CD4-positive, alpha-beta T cell treated with Interleukin-4 for 1 hour (primary cell): ENCODE measurements at regions not wholly inside any gene's neighbourhood (a gene's known extent, or its start where the extent isn't known, plus 50 kb on each side); places are given as distances from the start of the nearest gene placed in this dataset.

ENCODE experiments used
- DNase-seq, 2 donors: peaks; one replicate each; pipeline ENCODE4 v3.0.0-alpha.2; 2020 to 2022

DNA sequence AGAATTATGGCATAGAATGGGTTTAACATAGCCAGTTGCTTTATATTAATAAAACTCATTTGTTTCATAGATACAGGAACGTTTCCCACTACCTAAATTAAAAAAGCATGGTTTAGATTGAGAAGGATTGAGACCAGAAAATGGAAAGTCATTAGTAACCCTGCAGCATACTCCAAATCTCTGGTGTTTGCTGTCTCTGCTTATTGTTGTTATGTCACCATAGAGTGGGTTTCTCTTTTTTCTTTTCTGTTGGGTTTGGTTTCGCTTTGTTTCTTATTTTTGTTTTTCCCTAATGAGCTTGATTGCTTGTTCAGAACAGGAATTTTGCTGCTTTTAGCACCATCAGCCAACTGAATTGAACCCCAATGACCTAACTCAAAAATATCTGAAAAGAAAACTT, 1034.8 kb downstream of the MAT2B start:
- DNase-seq, result no peak

DNA sequence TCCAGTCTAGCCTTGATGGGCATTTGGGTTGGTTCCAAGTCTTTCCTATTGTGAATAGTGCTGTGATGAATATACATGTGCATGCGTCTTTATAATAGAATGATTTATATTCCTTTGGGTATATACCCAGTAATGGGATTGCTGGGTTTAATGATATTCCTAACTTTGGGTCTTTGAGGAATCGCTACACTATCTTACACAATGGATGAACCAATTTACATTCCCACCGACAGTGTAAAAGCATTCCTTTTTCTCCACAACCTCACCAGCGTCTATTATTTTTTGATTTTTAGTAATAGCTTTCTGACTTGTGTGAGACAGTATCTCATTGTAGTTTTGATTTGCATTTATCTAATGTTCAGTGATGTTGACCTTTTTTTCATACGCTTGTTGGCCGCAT, 1040.1 kb downstream of the MAT2B start:
- no peak for DNase-seq

DNA sequence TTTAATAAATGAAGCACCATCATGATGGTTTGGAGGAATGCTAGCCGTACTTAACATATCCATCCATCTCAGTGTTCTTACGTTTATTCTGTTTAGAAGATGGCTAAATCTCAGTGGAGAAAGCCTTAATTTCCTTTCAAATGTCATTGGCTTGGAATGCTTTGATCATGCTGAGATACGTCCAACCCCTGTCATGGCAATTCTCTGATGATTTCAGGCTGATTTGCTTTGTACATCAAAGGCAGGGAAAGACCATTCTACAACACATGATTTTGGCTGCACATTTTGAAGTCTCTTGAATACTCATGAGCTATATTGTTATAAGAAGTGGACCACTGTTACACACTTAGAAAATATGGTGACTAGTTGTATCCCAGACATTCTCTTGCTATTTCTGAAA, 1048.4 kb downstream of the MAT2B start:
- no peak for DNase-seq

DNA sequence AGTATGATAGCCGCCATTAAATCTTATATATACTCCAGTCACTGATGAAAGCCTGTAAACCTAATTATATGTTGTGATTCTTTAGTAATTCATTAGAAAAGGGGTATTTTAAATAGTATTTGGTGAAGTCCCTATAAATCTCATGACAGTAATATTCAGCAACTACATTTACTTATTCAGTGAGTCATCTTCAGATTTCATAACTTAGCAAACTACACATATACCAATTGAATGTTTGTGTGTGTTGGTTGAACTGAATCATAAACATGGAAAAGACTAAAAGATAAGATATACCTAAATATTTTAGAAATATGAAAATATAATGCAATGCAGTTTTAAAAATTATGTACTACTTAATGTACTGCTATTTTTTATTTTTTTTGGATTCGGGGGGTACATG, 1050.4 kb downstream of the MAT2B start:
- DNase-seq, result no peak

DNA sequence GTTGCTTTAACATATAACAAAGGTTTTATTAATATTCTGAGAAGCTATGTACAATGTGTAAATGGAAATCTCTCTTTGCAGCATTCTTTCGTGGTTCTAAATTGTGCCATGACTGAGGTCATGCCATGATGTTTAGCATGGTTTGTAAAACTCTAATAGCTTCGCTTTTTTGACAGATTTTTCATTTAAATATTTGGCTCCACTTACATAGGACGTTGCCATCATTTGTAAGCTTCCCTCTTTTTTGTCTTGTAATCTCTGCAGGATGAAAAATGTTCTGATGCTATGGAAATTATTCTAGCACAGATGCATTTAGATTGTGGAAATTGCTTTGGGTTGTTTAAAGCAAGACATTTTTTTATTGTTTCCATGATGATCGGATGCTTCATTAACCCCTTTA, 1054.8 kb downstream of the MAT2B start:
- no peak for DNase-seq

DNA sequence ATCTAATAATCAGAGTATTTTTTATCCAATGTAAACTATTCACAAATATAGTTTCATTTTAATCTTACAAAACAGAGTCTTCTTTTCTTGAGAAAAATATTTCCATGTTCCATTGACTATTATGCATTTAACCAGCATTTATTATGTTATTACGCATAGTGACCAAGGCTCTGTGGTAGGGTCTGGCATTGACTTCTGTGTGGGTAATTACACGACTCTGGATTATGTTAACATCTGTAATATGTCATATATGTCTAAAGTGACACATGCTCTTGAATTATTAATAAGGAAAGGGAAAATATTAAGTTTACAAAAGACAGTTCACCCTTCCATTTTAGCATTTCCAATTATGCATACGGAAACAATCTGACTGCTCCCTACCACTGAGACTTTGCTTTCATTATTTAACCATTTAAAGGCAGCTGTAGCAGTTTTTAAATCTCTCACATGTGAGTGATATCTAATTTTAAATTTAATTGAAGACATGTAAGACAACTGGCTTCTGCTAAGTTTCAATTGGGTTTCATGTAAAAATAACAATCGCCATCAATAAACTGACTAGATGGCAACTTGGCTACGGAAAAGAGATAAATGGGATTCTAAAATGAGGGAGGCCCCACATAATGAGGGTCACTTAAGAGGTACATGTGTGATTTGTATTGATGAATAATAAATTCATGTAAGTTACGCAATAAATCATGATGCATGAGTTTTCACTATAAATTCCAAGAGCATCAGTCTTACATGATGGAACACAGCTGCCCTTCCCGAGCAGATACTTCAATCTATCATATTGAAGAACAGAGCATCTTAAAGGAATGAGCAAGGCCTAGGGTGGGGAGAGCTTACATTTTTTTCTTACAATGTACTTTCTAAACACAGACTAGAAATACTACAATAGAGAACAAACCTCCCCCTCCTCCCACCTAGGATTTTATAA, 1056.8 kb downstream of the MAT2B start:
- no peak for DNase-seq

DNA sequence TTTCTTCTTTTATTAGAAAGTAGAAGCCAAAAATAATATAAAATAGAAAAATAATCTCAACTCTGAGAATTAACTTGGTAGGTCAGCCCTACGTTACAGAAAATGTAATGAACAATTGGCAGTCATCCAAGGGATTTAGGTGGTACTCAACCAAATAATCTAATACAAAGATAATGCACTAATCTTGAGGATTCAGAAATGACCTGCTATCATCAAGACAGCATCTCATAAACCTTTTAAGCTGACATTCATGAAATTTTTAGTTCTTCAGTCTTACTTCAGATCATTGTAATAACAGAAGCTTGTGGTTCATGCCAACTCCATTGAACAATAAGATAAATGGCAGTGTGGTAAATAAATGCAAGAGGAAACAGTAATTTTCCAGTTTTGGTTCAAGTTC, 1058.0 kb downstream of the MAT2B start:
- DNase-seq, result no peak

DNA sequence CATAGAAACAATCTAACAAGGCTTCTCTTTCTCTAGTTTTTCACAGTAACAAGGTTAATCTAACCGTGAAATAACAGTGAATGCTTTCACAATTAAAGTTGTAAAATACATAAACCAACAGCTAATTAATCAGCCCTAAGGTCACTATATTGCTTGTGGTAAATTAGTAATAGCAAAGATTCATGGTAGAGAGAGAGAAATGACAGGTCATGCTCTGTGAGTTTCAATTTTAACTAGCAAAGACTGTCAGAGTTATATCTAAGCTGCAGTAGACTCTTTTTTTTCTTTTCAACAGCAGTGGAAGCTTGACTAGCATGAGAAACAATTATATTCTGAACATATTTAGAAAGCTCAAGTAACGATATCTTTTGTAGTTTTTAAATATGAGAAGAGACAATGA, 1068.0 kb downstream of the MAT2B start:
- no peak for DNase-seq

DNA sequence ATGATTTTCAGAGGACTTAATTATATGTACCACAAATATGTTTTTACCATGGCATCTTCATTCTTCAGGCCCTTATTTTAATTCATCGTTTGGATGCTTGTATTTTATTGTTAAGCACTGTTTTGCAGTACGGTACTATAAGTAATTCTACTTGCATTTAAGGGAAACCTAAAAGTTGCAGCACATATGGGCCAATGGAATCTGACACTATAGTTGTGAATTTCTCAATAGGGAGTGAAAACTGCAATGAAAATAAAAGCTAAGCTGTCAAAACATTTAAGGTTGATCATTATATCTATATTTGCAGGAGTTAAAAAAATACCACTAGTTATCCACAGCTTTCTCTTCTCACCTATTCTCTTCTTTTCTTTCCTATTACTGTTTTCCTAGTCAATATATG, 1071.8 kb downstream of the MAT2B start:
- no peak for DNase-seq

DNA sequence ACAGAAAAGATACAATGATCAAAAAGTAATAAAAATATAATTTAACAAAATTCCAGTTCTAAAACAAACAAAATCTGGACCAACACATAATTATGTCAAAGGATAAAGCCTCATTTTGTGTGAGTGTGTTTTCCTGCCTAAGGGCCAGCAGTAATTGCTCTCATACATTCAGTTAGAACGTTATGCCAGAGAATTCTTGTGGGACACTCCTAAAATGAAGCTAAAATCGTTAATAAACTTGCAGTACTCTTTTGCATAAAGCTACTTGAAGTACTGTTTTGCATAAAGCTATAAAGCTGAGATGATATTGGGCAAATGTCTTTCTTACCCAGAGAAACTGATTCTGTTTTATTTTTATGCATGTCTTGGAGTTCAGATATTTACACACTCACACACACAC, 1072.3 kb downstream of the MAT2B start:
- no peak for DNase-seq

DNA sequence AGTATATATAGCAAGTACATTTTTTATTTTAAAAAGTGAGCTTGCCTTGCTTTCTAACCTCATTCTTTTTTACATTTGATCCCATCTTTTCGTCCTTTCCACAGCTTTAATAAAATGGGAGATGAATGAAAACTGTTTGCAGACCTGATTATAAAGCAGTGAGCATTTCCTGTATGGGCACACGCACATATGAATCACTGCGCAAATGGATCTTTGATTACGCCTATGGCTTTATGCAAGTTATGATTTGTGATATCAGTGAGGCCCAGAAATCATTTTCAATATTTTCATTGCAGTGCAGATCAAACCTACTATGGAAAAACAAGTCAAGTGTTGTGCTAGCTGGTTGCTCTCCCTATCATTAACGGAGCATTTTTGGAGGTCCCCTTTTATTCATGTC, 1073.0 kb downstream of the MAT2B start:
- DNase-seq, result no peak

DNA sequence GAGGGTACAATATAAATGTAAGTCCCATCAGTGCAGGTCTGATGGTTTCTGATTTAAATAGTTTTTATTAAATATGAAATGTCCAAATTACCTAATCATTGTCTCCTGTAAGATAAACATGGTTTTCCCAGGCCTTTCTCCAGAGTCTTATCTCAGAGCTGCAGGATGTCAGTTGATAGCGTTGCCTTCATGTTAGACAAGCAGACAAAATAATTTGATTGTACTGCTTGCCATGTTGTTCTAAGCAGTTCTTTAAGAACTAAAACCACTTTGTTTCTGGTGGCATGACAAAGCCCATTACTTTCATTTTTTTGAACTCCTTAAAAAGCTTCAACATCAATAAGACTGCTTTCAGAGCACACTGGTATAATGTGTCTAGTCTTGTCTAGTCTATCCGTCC, 1073.5 kb downstream of the MAT2B start:
- DNase-seq, result no peak

DNA sequence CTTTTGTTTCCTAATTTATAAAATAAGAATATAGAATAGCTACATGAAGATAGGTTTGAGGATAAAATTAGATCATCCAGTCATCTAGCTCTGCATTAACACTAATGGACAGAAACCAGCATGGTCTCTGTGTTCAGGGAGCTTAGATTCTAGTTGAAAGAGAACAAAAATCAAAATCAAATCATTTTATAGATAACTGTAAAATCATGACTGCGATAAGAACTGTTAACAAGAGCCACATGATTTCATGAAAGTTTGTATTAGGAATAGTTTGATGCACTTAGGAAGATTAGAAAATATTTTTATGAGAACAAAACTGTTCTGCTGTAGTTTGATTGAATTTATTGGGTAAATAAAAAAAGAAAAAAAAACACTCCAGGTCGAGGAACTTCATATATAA, 1074.7 kb downstream of the MAT2B start:
- DNase-seq, result no peak

DNA sequence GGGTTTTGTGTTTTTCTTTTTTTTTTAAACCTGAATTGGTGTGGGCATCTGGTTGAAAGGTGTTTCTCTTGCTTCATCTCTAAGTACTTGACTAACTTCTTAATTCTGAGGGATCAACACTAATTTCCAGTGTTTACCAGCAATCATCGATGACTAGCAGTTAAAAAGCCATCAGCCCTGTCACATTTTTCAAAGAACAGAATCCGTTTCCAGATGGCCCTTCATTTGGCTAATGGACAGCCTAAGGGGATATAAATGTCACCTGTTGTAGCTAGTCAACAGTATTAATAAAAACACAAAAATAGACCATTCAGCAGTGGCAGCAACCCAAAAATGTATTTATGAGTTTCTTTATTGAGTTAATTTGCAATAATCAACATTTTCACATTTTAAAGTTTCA, 1076.5 kb downstream of the MAT2B start:
- no peak for DNase-seq

DNA sequence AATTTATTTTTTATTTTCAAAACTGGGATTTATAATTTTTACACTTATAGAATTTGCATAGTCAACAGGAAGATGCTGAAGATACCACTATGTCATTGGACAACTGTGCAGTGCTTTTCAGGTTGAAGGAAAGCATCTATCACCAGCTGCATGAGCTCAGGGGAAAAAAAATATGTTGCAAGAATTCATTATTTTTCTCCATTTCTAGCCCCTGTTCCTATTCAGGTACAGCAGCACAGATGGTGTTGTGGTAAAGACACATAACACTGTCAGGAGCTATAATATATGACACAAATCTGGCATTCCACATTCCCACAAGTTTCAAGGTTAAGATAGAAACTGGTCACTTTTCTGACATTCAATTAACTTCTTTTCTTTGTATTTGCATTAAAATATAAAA, 1088.6 kb downstream of the MAT2B start:
- no peak for DNase-seq

DNA sequence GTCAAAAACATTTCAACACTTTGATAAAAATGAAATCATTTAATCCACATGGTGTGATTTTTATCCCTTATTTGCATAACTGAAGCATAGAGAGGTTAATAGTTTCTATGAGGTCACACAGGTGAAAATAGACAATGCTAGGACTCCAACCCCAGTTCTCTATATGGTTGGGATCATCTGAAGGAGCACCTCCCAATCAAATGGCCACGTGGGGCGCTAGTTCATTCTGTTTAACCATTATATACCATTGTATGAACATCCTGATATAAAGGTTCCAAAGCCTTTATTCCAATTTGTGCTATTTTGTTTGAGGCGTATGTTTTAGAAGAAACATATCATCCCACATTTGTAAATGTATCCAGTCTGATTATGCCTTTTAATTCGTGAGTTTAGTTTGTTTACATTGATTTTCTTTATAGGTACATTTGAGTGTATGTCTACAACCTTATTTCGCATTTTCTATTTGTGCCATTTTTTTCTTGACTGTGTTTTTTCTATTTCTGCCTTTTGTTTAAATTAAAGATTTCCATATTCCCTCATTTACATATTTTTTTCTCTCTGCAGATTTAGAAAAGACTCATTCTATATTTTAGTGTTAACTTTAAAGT, 1092.0 kb downstream of the MAT2B start:
- no peak for DNase-seq

DNA sequence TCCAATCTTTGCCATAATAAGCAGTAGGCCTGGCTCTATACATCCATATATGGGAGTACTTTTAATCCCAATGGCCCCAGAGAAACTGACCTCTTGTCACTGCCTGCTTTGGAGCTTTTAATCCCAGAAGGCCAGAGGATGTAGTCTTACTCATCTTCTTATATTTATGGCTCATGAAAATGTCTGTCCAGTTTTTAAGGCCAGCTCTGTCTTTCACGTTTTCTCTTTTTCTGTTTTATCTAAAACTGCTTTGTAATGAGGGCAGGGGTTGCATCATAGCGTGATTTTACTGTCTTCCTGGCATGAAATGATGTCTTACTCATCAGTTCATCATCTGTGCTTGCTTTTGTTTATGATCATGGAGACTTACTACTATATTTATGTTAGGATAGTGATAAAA, 1094.9 kb downstream of the MAT2B start:
- no peak for DNase-seq

DNA sequence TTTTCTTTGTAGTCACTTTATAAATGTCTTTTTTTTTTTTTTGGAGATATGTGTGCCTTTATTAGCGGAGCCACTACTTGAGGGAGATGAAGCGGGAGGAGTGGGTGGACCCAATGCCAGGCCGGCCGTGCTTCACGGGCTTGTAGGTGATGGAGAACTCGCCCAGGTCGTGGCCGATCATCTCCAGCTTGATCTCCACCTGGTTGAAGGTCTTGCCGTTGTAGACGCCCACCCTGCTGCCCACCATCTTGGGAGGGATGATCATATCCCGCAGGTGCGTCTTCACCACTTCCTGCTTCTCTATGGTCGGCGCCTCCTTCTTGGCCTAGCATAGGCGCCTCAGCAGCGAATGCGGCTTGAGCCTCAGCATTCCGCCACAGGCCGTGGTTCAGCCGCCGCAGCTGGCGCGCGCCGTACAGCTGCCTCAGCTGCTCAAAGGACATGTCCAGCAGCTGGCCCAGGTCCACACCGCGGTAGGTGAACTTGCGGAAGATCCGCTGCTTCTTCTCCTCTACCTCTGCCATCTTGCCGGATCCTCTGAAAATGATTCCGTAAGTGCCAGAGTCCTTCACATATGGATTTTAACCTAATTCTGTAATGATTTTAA, 1095.6 kb downstream of the MAT2B start:
- no peak for DNase-seq

DNA sequence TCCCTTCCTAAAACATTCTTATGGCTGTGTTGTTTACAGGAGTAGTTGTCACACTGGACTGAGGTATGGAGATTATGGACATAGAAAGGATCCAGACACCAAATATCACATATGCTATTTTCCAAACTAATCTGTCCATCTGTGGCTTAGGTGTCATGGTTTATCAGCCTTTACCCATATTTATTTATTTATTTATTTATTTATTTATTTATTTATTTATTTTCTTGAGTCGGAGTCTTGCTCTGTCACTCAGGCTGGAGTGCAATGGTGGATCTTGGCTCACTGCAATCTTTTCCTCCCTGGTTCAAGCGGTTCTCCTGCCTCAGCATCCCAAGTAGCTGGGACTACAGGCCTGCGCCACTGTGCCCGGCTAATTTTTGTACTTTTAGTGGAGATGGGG, 1103.1 kb downstream of the MAT2B start:
- no peak for DNase-seq

DNA sequence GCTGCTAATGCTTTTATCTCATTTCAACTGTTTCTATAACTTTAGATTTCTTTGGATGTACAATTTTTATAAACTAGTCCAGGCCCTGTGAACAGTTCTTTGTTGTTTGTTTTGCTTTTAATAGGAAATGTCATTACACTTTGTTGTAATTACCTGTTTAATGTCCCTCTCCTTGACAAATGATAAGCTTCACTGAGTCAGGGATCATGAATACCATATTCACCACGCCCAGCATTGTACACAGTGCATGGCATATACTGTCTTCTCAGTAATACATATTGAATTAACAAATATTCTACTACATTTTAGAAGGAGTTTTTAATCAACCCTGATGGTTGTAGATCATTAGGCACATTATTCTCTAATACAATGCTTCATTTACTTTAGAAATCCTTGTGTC, 1105.0 kb downstream of the MAT2B start:
- DNase-seq, result no peak

DNA sequence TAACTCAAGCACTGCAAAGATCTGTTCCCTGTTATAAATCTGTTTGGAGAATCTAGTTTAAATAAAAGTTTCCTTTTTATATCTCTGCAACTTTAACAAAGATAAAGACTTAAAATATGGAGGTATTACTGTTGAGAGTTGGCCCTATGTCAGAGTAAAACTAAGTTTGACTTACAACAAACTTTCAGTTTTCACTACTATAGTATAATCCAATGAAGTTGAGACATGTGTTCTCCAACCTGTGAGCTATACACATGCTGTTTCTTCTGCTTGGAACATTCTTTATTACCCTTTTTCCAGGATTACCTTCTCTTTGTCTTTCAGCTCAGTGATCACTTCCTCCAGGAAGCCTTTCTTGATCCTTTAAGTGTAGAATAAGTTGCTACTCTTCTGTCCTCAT, 1109.3 kb downstream of the MAT2B start:
- no peak for DNase-seq

DNA sequence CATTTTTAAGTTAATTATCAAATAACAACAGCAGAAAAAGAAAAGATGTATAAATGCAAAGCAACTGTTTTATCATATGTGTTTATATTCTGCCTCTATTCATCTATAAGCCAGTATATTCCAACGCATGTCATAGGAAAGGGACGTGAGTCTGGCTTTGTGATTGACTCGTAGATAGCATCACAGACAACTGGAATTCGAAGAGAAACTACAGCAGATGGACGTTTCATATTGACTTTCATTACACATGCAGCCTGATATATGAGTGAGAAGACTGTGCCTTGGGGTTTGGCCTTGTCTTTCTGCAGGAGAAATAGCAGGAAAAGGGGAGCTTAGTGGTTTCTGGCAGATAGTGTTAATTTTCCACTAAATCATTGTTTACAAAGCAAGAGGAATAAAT, 1111.9 kb downstream of the MAT2B start:
- no peak for DNase-seq

DNA sequence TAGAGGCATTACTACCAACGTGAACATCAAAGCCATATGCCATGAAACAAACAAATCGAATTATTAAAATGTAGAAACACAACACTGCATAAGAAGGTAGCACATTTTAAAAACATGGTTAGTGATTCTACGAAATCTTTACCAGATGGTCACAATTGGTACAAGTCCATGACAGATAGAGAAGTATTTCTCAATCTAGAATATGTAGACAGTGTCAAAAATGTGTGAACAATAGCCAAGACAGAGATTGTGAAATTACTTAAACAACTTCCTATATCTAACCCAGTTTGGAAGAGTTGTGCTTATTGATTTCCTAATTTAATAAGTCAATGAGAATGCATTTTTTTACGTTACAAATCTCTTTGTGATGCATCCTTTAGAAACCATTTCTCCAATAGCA, 1121.6 kb downstream of the MAT2B start:
- DNase-seq, result no peak

DNA sequence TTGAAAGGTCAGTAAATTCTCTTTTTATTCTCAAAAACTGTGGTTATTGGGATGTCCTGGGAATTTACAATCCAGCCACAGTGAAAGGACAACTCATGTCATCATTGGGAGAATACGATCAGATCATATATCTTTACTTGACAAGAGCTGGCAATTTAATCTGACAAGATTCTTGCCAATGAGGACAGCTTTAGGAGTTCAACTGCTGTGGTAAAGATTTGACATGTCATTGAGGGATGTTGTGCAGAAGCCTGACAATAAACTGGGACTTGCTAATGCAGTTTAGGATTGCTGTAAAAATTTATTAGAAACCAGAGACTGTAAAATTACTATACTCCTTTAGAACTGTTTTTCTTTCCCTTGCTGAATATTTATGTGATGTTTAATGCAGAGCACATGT, 1131.0 kb downstream of the MAT2B start:
- no peak for DNase-seq
